HG03378 (cell line): ENCODE measurements at regions not wholly inside any gene's neighbourhood (a gene's known extent, or its start where the extent isn't known, plus 50 kb on each side); places are given as distances from the start of the nearest gene placed in this dataset.
"Not testable (repeated sequence)": the region's sequence is repeated elsewhere in the genome, so short reads cannot be mapped to it uniquely, and the experiment has no call there.

Experiments
- ATAC-seq: cut with Tn5 transposase; IDR thresholded peaks from one replicate; pipeline ENCODE4 v1.9.1; 2021; ENCODE audit warnings: mild to moderate bottlenecking, moderate library complexity; ENCODE audit not compliant: unreplicated experiment

- ATAC-seq = no peak
These were observed 154.0 kb downstream of the RHOU start for GRCh38 chr1:228889289-228889688.

DNA sequence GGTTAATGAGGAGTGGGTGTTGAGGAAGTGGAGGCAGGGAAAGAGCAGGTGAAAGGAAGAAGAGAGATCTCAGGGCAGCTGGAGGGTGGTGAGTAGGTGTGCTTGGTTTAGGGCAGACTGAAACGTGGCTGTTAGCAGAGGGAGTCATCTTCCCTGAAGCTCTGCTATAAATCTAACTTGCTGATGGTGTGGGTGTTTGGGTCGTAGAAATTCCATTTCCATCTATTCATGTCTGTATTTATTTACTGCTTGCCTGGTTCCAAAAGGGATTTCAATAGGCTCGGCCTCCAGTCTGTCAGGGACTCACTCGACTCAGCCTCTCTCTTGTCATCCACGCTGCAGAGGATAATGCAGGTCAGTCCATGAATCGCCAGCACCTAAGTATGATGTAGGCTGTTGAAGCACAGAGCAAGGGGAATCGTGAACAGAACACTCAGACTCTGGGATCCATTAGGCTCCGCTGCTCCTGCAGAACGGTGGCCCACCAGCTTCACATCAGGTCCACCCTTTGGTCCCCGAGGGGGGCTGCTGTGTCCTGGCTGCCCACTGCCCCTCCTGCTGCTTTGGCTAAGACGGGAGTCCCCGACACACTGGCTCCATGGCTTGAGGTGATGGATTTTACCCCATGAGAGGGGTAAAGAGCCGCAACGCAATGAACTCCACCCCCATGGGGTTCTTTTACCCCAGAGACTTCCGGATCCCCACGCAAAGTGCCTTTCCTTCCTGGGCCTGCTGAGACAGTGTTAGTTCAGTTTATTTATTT lies 156.2 kb downstream of the RHOU start:
- no peak for ATAC-seq

- ATAC-seq = not testable (repeated sequence)
These were observed 156.9 kb downstream of the RHOU start for GRCh38 chr1:228892200-228892599.

GRCh38 chr1:228894442-228894989 lies 159.2 kb downstream of the RHOU start:
- ATAC-seq = no peak

- ATAC-seq = no peak
These were observed 162.6 kb downstream of the RHOU start for GRCh38 chr1:228897901-228898300.

DNA sequence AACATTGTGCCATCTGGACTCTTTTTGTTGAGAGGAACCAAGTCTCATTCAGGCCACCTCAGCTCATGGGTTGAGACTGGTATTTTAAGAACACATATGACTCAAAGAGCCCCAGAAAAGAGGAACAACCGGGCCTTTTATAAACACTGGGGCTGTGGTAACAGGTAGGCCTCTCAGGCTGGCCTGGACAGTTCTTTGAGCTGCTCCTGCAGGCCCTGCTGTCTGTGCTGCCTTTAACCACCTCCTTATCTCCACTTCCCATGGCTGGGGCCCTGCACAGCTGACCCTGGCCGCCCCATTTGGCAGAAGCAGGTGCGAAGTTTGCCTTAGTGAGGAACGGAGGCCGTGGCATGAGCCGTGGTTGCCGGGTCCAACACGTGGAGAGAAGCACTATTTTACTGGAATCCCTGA lies 163.3 kb downstream of the RHOU start:
- ATAC-seq = peak; percentile 83

- no peak for ATAC-seq
These were observed 164.2 kb downstream of the RHOU start for GRCh38 chr1:228899421-228899956.

DNA sequence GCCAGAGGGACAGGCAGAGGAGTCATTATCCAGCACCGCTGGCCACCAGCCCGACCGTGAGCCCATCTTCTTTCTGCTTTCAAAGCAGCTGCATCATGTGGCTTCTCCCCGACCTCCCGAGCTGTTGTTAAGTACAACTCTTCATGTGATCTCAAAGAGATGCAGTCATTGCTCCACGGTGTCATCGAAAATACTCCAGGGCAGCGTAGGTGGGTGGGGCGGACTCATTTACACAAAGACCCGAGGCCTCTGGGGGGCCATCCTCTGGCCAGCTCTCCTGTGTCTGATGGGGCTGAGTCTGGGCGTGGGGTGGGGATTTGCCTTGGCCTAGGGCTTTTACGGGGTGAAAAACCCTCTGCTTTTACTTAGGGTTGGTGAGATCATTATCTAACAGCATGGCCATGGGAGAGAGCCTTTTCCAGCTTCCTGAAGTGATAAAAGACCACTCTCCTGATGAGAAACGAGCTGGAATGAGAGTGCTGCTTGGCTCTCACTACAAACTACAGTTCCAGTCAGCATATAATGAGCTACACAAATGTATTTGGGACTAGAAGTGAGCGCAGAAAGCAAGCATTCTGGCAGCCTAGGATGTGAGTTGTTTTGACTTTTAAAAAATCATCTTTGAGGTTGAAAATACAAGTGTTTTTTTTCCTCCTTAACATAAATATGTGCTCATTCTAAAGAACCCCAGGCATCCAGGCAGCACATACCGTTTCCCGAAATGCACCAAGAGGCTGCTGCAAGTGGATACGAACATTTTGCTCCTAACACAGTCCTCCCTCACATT lies 165.0 kb downstream of the RHOU start:
- ATAC-seq = no peak

GRCh38 chr1:228900886-228901392 lies 165.7 kb downstream of the RHOU start:
- no peak for ATAC-seq

- ATAC-seq = no peak
These were observed 166.8 kb downstream of the RHOU start for GRCh38 chr1:228901936-228902681.

- ATAC-seq = no peak
These were observed 167.6 kb downstream of the RHOU start for GRCh38 chr1:228902781-228903433.

DNA sequence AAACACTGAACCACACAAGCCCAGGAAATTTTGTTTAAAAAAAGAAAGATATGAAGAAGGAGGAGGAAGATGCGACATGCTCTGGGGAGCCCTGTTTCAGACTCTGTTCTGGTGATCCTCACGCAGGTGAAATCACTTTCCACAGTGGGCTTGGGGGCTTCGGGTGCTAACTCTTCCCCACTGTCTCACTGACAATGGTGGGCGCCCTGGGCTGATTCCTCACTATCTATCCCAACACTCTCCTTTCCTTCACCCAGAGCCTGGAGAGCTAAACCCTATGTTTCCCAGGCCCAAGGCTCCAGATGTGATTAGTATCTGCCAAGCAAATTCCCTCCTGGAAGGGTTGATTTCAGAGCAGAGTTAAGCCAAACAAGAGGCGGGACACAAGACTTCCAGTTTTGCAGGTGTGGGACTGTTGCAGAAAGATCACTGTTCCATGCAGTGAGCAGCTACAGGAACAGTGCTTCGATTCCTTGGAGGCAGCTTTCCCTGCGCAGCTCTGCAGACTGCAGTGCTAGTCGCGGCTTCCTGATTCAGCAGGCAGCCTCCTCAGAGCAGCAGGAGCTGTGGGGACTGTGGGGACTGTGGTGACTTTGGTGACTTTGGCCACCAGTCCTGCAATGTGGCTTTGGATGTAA lies 168.3 kb downstream of the RHOU start:
- ATAC-seq = no peak

- ATAC-seq = no peak
These were observed 168.9 kb downstream of the RHOU start for GRCh38 chr1:228904222-228904621.

GRCh38 chr1:228905701-228906101 lies 170.4 kb downstream of the RHOU start:
- ATAC-seq = no peak

- ATAC-seq = no peak
These were observed 171.1 kb downstream of the RHOU start for GRCh38 chr1:228906223-228906860.

DNA sequence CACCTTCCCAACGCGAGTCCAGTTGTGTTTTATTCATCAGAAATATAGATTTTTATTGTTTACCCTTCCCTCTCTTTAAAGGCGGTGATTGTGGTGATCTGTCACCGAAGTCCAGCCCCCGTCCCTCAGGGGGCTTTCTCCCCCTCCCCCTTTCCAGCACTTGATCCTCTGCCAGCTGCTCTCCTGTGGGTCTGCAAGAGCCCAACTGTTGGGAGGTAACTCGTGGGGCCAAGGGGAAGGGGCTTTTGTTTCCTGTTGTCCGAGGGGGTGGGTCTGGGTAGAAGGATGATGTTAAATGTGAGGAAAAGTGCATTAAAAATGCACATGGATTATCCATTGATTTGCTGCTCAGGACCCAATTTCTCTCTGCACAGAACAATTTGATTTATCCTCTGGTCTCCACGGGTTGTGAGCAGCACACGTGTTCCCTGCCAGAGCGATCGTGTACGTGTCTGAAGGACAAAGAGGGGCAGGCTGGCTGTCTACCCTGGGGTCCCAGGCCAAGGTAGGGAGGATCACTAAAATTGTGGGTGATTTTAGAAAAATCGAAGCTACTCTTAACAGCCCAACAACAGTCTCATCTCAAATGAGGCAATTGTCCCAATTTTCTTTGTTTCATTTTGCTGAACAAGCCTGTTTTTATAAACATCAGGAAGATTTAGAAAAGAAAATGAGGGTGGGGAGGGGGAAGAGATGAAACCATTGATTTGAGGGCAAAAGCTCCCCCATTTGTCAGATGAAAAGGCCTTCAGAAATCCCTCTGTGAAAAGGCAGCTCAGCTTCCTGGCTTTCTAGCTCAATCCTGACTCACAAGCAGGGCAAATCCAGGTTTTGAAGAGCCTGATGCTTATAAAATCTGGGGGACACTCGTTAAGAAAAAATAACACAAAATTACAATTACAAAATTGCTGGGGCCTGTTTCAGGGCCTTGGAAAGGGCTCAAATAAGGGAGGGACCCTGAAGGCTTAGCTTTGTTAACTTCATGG lies 176.2 kb downstream of the RHOU start:
- no peak for ATAC-seq

GRCh38 chr1:228913626-228914414 lies 178.5 kb downstream of the RHOU start:
- ATAC-seq = no peak
